AG20443 (cell line): ENCODE measurements at regions not wholly inside any gene's neighbourhood (a gene's known extent, or its start where the extent isn't known, plus 50 kb on each side); places are given as distances from the start of the nearest gene placed in this dataset.

Experiments
- DNase-seq: peaks from one replicate; pipeline ENCODE4 v3.0.0; 2012; ENCODE audit warnings: low spot score, mixed read lengths

DNA sequence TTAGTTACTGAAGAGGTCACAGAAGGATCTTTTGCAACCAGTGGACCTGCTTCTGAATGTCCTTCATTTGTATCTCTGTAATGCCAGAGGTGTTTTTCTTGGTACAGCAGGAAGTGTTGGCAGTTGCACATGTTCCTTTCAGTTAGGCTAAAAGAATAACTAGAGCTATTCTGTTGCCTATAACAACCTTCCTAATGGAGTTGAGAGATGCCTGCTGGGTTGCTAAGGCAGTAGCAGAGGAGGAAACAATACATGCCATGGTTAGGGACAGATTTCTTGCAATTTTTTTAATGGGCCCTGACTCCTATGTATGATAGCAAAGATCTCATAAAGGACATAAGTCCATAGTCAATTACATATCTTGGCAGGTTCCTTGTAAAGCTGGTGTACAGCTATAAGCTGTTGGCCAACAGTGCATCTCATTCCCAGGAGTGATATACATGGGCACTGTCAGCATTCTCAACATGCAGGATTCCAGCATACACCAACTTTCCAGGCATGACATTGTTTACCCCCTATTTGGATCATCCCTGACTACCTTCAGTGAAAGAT lies 556.6 kb downstream of the CCER1 start:
- DNase-seq: no peak

DNA sequence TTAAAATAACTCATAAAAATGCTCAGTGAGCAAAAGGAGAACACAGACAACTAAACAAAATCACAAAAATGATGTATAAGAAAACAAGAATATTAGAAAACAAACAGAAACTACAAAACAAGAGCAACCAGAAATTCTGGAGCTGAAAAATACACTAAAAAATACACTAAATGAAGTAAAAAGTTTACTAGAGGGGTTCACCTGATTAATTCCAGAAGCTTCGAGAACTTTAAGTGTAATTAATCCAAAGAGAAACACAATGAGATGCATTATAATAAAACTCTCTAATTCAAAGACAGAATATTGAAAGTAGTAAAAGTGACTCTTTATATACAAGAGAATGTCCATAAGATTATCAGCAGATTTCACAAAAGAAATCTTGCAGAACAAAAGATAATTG lies 558.4 kb downstream of the CCER1 start:
- DNase-seq: no peak

DNA sequence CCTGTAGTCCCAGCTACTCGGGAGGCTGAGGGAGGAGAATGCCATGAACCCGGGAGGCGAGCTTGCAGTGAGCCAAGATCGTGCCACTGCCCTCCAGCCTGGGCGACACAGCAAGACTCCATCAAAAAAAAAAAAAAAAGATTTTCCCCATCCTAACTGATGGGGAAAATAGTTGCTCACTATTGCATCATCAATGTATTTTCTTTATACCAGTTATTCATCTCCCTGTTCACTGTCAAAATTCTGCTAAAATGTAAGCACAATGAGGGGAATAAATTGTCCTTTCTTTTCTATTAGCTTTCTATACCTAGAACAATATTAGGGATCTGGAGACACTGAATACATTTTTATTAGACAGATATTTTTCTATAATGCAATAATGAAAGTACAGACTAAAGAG lies 561.3 kb downstream of the CCER1 start:
- no peak for DNase-seq

DNA sequence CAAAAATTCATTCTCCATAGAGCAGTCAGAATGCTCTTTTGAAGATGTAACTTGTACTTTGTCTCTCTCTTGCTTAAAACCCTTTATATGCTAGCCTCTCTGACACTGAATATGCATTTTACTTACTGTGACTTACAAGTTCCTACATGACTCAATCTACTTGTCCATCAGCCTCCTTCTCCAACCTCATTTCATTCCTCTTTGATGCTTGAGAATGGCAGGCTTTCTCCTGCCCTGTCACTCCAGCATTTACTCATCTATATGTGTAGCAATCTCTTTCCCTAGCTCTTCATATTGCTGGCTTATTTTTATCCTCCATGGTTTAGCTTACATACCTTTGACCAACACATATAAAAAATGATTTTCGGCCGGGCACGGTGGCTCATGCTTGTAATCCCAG lies 561.9 kb downstream of the CCER1 start:
- no peak for DNase-seq

DNA sequence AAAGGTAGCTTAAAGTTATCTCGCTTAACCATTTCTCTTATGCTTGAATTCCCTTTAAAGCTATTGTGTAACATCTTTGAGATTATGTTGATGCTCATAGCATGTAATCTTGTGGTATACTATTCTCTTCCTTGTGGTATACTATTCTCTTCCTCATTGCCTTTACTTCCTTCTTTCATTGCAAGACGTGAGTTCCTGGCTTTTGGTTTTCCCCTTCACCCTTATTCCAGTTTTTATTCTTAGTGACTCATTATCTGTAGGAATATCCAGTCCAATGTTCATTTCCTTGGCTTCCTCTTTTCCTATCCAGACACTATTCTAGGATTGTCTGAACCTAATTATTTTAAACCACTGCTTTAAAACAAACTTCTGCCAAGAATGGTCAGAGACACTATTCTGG lies 564.0 kb downstream of the CCER1 start:
- DNase-seq: no peak

DNA sequence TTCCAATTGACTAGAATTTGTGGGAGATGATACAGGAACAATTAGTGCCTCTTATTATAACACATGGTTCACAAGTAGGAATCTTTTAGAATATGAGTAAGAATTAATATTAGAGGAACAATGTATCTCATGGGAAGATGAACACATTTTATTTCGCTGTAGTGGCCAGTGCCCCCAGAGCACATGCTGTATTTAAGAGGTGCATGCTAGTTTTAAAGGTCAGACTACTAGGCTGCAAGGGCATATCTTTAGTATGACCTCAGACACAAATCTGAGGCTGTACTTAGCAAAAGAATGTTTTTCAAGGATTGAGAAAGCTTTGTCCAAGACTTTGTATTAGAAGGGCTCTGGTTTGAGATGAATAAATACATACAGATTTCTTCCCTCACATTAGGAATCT lies 586.9 kb downstream of the CCER1 start:
- DNase-seq: no peak

DNA sequence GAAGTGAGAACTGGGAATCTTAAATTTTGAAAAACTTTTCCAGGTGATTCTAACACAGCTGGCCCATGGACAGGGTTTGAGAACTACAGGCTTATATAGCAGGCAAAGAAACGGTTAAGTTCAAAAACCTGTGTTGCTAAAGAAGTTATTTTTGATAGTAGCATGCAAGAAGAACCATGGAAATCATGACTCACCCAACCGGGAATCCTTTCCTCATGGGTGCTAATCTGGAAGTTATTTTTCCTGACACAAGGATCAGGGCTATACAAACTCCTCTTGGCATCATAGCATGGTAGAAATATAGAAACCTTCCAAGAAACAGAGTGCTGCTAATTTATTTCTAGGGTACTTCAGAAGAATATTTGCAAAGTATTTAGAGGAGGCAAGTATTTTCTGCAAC lies 588.7 kb downstream of the CCER1 start:
- peak; percentile 30 for DNase-seq

DNA sequence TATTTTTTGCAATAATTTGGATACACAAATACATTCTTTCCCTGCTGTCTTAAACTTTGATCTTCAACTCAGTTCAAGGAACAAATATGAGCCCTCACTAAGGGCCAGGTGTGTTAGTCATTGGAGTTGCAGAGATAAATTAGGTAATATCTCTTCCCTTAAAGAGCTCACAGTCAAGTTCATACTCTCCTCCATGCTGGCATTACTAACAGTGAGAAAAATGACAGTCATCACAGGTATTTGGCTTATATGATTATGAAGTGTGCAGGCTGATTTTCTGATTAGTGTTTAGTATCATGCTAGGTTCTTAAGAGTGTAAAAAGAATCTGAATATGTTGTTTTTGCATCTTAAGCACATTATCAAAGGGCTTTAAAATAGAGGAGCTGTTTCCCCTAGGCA lies 594.7 kb downstream of the CCER1 start:
- DNase-seq: no peak

DNA sequence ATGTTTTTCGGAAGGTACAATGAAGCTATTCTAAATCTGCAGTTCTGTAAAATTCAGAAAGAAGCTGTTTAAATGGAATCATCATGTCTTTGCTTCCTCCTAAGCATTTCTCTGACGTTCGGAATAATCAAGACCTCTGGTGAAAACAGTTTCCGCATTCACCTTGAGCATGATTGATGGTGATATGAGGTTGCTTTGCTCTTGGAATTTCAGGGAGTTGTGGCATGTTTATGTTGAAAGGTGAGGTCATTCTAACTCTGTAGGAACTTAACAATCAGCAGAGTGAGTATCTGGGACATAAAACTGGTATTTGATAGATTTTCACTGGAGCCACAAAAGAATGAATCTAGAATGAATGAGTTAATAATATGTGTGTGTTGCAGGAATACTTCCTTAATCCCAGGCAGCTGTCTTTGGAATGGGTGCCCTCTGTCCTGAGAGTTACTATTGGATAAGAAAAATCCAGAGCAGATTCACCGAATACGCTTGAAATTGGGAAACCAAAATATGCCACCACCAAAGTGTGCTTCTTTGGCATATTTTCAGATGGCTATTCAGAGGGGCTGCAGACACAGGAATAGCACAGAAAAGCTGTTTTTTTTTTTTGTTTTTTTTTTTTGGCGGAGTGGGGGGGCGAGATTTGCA lies 599.1 kb downstream of the CCER1 start:
- DNase-seq: no peak

DNA sequence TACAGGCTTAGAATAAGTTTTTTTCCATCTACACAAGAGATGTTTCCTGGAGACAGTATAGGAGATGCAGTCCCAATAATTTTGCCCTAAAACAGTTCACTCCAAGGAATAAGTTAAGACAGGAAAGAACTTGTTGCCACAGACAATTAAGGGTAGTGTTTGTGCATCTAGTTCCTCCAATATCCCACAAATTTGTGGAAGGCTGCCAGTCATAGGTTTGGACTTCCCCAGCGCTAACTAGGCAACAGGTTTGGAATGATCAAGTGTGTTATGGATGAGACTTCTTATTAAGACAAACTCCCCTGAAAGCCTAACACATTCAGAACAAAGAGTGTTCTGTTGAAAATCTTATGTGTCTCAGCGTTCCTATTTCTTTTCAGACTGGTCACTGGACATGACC lies 611.0 kb downstream of the CCER1 start:
- DNase-seq: no peak

DNA sequence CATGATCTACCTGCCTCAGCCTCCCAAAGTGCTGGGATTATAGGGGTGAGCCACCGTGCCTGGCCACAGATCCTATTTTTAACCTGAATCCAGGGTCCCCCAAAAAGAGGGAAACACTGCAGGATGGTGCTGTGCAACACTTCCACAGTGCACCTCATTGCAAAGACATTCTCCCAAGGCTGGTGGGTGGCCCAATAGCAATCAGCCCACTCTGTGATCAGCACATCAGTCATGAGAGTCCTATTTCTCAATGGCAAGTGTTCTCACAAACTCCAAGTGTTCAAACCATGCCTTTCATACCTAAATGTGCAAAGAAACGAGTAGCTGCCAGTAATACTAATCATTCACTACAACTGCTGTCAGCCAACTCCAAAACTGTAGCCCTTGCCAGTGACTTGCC lies 612.9 kb downstream of the CCER1 start:
- no peak for DNase-seq

DNA sequence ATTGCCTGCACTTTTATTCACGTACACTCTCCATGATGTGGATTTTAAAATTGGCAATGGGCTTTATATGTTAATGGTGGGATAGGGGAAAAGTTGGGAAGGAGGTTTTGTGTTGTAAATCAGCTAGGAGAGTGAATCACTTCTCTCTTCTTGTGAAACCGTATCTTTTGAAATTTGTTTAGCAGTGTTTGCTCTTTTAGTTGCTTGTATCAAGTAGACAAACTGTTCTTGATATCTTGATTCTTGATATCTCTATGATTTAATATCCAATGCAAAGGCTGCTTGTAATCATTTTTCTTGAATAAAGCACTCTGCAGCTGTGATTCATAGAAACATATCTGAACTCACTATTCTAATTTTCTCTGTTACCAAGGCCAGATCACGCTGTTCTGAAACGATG lies 615.1 kb downstream of the CCER1 start:
- no peak for DNase-seq

DNA sequence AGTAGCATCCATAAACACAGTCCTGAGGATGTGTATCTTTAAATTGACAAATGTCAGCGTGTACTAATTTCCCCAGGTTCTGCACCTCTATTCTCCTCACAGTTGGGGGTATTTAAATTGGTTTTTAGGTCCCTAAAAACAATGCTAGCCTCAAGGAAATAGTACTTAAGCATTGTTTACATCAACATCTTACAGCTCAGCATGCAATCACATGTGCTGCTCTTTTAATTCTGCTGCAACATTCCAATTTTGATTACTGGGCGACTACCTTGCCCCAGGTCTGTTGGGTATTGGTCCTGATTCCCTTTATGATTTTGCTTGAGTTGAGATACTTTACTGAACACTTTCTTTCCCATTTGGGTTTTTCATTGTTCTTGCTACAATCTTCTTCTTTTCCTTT lies 616.6 kb downstream of the CCER1 start:
- no peak for DNase-seq

DNA sequence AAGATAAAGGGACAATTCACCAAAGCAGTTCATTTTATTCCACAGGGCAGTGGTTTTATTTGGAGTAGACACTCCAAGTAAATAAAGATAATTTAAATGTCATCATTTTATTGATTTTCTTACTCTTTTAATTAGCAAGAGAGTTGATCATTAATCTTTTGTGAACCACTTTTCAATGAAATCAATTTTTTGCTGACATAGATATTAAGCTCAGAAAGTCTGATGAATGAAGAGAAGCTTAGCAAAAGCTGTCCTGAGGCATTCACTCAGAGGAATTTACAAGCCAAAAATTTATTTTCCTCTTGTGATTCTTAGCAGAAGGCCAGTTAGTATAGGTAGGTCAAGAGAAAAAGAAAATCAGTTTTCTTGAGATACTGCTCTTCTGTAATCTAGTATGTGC lies 618.0 kb downstream of the CCER1 start:
- DNase-seq: no peak

DNA sequence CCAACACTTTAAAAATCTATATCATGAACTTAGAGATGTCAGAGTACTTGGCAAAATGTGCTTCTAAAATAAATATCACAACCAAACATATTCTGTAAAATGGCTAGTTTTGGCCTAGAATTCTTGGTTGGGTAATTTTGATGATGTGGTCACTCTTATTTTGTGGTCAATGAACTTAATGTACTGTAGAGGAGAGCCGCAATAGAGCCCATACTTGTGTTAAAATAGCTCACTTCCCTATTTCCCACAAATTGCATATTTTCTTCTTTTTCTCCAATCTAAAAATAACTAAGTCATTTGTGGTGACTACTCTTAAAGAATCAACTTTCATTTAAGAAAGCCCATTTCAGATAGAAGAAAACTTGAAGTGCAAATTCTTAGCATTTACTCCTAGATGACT lies 619.4 kb downstream of the CCER1 start:
- DNase-seq: no peak

DNA sequence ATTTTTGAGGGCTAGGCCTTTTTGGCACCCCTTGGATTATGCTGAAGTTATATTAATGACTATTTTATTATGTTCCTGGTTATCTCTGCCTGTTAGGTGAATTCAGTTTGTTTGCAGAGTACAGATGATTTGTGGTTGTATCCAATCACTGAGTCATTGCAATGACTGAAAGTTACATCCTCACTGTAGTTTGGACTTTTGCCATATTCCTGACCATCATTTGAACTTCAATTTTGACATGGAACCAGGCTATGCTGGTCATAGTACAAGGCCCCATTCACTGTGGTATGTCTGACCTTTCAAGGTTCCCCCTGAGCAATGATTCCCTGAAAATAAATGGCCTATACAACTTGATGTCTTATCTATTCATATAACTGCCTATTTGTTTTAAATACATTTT lies 621.0 kb downstream of the CCER1 start:
- DNase-seq: no peak

DNA sequence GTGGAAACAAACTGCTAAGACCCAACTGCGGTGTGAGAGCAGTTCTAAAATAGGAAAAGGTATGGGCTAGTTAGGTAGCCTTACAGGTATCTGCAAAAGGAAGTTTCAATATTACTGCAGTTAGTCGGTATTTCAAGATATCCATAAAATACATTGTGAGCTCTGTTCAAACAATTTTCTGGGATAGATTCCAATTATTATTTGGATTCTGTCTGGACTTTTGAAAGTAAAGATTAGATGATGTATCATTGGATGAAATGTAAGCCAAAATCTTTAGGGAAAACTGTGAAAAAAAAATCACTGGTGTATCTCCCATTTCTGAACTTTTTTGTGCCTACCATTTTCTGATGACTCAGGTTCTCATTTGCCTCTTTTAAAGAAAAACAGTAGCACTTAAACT lies 621.6 kb downstream of the CCER1 start:
- no peak for DNase-seq

DNA sequence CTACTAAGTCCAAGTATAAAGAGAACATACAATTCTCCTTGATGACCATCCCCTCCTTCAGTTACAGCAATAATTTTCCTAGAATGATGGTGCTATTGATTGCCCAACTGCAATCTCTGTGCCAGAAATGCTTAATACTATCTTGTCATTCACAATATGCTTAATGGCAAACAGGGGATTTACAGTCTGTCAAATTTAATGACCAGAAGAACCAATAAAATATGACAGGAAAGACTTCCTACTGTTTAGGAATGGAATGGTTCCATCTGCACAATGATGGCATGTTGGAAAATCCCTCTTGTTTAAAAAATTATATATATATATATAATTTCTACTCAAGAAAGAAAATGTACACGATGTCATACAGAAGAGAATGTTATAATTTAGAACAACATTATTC lies 623.2 kb downstream of the CCER1 start:
- no peak for DNase-seq

DNA sequence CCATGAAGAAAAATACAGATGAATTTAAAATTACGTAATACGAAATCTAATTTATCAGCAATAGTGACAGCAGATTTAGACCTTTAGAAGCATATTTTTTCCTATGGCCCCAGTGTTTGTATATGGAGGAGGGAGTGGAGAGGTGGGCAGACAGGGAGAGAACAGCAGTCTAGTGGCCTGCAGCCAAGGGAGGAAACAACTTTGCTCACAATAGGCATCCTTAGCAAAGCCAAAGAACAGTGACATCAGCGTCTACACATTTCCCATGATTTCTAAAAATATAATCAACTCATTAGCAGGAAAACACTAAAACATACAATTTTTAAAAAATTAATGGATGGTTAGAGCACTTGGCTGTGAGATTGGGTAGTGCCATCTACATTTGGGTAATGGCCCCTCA lies 622.6 kb upstream of the ATP2B1 start:
- no peak for DNase-seq

DNA sequence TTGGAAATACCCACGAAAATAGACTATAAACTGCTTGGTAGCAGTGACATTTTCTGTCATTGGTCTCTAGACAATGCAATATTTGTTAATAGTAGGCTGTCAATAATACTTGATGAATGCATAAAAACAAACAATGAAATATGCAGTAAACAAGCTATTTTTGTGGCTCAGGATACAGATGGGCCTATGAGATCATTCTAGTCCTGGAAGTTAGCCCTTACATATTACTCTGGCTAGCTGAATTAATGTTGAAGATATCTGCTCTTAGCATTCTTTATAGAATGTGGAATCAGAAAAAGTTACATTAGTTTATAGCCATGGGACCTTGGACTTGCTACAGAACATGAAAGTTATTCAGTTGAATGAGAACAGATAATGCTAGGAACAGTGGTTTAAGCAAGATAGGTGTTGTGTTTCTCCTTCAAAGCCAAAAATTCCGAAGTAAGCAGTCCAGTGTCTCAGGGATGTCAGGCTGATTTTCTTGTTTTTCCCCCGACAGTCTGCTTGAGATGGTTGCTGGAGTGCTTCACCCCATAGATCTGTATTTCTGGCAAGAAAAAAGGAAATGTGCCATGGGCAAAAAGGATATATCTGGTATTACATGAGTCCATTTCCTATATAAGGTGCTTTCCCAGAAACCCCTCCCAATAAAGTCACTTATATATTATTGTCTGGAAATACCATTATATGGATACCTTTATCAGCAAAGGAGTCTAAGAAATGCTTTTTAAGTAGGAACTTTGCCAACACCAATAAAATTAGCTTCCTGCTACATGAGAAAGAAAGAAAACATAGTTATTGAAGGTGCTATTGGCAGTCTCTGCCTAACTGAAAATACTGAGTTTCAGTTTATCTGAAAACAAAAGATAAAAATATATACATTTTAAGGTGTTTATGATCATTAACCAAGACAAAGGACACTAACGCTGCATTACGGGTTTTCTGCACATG lies 619.4 kb upstream of the ATP2B1 start:
- DNase-seq: no peak

DNA sequence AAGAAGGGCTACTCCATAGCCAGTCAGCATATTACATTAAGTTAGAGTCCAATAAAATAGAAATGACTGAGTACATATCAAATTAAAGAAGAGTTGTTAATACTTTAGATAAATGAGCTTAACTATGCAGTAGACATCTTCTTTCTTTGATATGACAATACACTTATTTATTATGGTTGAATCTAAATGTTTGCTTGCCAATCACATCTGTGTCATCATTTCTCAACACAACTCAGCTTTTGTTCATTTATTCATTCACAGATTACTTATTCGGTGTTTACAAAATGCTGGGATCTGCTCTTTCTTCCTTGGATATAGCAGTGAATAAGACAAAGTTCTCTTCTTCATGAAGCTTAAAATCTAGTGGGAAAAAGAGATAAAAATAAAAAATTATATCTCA lies 614.6 kb upstream of the ATP2B1 start:
- no peak for DNase-seq

DNA sequence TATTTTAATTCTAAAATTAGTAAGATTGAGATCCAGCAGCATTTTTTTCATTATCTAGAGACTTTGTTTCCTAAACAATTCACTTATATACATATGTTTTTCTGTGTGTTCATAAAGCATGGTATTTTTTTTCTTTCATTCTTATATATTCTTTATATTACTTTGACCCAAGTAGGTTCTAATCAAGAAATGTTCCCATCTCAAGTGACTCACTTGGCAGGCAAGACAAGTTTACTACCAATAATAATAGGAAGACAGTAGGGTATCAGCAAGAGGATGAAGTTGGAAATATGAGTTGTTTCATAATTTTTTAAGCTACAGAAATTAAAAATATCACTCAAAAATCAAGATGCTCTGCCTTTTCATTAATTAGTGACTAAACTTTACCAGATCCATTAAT lies 613.4 kb upstream of the ATP2B1 start:
- DNase-seq: no peak

DNA sequence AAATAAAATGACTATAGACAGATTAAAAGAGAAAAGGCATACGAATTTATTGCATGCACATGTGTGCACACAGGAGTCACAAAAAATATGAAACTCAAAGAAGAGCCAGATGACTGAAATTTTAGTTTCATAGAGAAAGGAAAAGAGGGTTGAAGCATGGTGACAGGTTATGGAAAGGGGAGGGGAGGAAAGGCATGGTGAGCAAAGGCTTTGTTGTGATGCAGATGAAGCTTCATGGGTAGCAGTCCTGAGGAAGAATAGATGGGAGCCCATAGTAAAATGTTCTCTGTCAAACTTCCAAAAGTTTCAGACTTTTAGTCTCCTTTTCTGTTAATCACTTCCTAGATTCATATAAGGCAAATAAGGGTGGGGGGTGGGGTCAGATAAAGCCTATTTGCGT lies 612.7 kb upstream of the ATP2B1 start:
- DNase-seq: no peak
